ENCODE measurements at regions not wholly inside any gene's neighbourhood (a gene's known extent, or its start where the extent isn't known, plus 50 kb on each side); places are given as distances from the start of the nearest gene placed in this dataset.

- no peak overlapping the region for H3K4me3 ChIP-seq (ENCODE audit: low read length)
- DNase-seq (ENCODE audit: low read depth) = peak; percentile 8
- TF ChIP-seq CTCF (IDR thresholded peaks at IDR 0.05; ENCODE audit: insufficient read depth, low read depth, low read length, missing control alignments) = no peak
Measured at GRCh38 chr14:26833621-26834176, 235.9 kb upstream of the NOVA1 start.

GRCh38 chr14:26835979-26836570 lies 238.2 kb upstream of the NOVA1 start:
- H3K4me3 ChIP-seq (ENCODE audit: low read length) = no peak overlapping the region
- no peak for DNase-seq (ENCODE audit: low read depth)
- no peak for TF ChIP-seq CTCF (IDR thresholded peaks at IDR 0.05; ENCODE audit: insufficient read depth, low read depth, low read length, missing control alignments)

GRCh38 chr14:26839481-26839880 lies 241.6 kb upstream of the NOVA1 start:
- H3K4me3 ChIP-seq (ENCODE audit: low read length) = no peak overlapping the region
- peak; percentile 15 for DNase-seq (ENCODE audit: low read depth)
- TF ChIP-seq CTCF (IDR thresholded peaks at IDR 0.05; ENCODE audit: insufficient read depth, low read depth, low read length, missing control alignments) = no peak

- DNase-seq (ENCODE audit: low read depth) = peak; percentile 43
- no peak overlapping the region for H3K4me3 ChIP-seq (ENCODE audit: low read length)
- TF ChIP-seq CTCF (IDR thresholded peaks at IDR 0.05; ENCODE audit: insufficient read depth, low read depth, low read length, missing control alignments) = no peak
Measured at GRCh38 chr14:26841326-26841725, 243.5 kb upstream of the NOVA1 start.

GRCh38 chr14:26841920-26842741 lies 244.3 kb upstream of the NOVA1 start:
- peak; percentile 96 for DNase-seq (ENCODE audit: low read depth)
- no peak for TF ChIP-seq CTCF (IDR thresholded peaks at IDR 0.05; ENCODE audit: insufficient read depth, low read depth, low read length, missing control alignments)
- no peak overlapping the region for H3K4me3 ChIP-seq (ENCODE audit: low read length)

- TF ChIP-seq CTCF (IDR thresholded peaks at IDR 0.05; ENCODE audit: insufficient read depth, low read depth, low read length, missing control alignments) = no peak
- H3K4me3 ChIP-seq (ENCODE audit: low read length) = no peak overlapping the region
- DNase-seq (ENCODE audit: low read depth) = no peak
Measured at GRCh38 chr14:26845151-26845818, 247.5 kb upstream of the NOVA1 start.

All from epithelial cell of esophagus (primary cell).